CD4-positive, alpha-beta T cell treated with Interleukin-17A for 1 hour (primary cell): ENCODE measurements at regions not wholly inside any gene's neighbourhood (a gene's known extent, or its start where the extent isn't known, plus 50 kb on each side); places are given as distances from the start of the nearest gene placed in this dataset.
A peak's percentile ranks its signal among the peaks of the same experiment; 100 is the strongest.
"Not testable (repeated sequence)": the region's sequence is repeated elsewhere in the genome, so short reads cannot be mapped to it uniquely, and the experiment has no call there.

Experiments used
- DNase-seq: peaks from one replicate; pipeline ENCODE4 v3.0.0-alpha.2; 2020

DNA sequence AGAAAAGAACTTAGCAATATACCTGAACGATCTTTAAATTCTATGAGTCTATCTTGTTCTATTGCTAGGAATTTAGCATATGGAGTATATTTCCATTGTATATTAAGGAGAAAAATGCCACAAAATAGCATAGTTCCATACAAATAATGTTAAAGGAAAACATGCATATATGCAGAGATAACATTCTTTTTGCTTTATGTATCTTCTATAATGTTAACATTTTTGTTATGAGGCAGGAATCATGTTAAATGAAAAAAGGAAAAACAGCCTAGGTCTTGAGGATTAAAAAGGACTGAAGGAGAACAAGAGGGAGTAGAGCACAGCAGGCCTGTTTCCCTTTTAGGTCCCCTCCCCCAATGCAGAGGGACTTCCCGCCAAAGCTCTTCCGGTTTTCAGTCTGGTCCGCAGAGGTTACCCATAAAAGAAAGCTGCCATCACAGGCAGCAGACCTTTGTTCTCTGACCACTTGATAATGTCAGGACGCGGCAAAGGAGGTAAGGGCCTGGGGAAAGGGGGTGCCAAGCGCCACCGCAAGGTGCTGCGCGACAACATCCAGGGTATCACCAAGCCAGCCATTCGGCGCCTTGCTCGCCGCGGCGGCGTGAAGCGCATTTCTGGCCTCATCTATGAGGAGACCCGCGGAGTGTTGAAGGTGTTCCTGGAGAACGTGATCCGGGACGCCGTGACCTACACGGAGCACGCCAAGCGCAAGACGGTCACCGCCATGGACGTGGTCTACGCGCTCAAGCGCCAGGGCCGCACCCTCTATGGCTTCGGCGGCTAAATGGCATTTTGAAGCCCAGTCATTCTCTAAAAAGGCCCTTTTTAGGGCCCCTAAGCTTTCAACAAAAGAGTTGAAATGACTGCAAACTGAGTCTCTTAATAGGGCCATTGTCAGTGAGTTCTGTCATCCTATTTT lies 108.4 kb upstream of the PRSS16 start:
- peak; percentile 86 for DNase-seq

DNA sequence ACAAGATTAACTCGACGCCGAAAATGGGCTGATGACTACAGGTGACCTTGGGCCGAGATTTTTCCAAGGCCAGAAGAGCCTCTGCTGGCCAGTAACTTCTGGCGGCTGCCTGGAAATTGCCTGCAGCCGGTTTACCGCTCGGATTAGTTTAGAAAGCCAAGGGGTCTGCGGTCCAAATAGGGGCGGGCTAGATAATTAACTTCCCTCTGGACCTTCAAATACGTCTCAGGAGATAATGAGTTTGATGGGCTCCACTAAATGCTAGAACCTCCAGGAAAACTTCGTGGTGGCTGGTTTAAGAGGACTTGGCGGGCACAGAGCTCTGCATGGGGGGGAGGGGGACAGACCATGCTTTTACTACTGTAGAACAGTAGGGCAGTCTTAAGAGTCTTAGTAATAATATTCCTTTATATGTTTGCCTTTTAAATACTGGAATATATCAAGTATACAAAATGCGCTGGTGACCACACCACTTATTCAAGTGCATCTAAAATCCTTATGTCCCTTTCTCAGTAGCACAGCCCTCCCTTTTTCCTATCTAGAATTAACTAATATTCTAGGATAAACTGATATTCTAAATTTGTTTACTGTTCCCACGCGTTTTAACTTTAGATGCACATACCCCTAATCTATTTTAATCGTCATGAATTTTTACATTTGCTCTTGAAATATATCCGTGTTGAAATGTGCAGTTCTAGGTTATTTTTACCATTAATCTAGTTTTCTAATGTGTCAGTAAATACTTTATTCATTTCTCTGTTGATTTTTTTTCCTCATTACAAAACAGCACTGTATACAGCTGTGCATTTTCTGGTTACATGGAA lies 107.5 kb upstream of the PRSS16 start:
- no peak for DNase-seq

GRCh38 chr6:27140999-27141528 lies 106.4 kb upstream of the PRSS16 start:
- DNase-seq, result no peak

DNA sequence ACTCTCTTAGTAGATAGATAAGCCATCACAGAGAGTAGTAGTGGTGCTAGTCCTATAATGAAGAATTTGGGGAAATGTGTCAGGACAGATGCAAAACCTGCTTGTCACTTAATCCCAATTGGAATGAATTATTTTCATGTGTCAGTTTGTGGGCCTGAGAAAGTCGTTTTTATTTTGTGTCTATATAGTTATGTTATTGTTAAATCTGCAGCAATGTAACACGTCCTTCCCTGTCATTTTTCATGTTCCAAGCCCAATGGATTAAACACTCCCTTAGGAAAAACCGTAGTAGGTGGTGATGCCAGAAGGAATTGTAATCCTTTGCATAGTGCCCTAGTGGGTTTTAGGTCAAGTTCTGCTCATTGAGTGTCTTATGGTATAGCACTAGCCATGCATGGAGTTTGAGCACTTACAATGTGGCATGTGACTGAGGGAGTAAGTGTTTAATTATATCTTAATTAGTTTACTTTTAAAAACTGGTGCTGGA lies 105.9 kb upstream of the PRSS16 start:
- no peak for DNase-seq

GRCh38 chr6:27143020-27143388 lies 104.5 kb upstream of the PRSS16 start:
- not testable (repeated sequence) for DNase-seq

DNA sequence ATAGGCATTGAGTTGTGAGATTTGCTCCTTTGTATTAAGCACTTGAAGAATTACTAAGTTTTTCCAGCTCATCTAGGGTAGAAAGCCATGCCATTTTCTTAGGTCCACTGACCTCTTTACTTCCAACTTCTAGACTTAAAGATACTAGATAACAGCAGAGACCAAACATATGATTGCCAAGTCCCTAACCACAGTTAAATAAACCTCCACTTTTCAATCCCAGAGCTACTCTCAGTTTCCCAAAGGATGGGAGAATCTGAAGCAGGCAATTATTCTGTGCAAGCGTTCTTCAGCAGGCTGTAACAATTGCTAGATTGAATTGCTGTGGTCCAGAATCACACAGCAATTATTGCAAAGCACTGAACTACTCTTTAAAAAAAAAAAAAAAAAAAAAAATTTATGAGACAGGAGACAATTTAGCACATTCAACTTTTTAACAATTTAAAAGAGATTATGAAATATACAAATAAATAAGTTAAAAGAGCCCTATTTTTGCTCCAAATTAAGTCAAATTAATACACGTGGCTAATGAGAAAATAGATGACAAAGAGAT lies 104.0 kb upstream of the PRSS16 start:
- no peak for DNase-seq

DNA sequence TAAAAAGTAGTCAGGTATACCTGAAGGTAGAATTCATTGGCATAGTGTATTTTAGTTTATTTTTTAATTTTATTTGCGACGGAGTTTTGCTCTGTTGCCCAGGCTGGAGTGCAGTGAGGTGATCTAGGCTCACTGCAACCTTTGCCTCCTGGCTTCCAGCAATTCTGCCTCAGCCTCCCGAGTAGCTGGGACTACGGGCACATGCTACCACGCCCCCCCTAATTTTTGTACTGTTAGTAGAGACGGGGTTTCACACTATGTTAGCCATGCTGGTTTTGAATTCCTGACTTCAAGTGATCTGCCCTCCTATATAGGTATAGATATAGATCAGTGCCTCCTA lies 102.8 kb upstream of the PRSS16 start:
- DNase-seq, result no peak

DNA sequence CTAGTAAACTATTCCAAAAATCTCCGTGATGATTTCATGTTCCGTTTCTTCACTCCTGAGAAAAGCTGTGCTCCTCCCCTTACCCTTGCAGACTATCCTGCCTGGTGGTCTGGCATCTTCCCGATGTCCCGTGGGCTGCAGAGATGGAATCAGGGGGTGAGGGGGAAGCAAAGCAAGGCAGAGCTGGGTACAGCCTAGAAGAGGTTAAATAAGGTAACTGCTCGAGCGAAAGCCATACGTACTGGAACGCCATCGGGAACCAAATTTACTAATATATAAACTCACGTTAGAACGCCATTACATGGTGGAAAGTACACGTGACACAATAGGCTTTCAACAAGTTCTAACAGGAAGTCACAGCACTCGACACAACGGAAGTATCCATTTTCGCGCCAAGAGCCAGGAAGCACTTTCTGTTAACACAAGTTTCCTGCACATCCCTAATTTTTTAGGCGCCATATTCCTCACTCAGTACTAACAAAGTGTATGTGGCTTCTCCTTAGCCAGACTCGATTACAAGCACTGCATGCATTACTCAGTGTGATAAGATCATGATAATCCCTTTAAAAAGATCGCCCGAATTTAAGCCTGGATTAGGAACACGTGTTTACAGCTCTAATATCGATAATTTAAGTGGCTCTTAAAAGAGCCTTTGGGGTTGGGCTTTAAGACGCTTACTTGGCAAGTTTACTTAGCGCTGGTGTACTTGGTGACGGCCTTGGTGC lies 101.6 kb upstream of the PRSS16 start:
- DNase-seq, result peak; percentile 86

GRCh38 chr6:27146456-27146705 lies 101.1 kb upstream of the PRSS16 start:
- DNase-seq, result not testable (repeated sequence)

- peak; percentile 99 for DNase-seq
Measured at GRCh38 chr6:27146706-27147505, 100.6 kb upstream of the PRSS16 start.

- no peak for DNase-seq
Measured at GRCh38 chr6:27148404-27148795, 99.1 kb upstream of the PRSS16 start.

GRCh38 chr6:27149150-27149549 lies 98.4 kb upstream of the PRSS16 start:
- DNase-seq, result no peak

DNA sequence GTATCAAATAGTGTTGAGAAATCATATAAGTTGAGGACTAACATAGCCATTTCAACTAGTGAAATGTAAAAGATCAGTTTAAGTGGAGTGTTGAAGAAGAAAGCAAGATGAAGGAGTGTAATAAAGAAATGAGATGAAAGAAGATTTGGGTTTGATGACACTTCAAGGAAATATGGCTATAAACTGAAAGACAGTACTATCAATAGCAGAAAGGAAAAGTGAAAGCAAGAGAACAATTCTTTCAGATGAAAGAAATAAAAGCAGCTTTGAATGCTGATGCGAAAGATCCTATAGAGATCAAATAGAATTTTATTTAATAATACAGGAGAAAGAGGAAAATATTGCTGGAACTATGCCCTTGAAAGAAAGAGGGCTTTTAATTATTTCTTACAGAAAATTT lies 92.8 kb upstream of the PRSS16 start:
- peak; percentile 47 for DNase-seq

DNA sequence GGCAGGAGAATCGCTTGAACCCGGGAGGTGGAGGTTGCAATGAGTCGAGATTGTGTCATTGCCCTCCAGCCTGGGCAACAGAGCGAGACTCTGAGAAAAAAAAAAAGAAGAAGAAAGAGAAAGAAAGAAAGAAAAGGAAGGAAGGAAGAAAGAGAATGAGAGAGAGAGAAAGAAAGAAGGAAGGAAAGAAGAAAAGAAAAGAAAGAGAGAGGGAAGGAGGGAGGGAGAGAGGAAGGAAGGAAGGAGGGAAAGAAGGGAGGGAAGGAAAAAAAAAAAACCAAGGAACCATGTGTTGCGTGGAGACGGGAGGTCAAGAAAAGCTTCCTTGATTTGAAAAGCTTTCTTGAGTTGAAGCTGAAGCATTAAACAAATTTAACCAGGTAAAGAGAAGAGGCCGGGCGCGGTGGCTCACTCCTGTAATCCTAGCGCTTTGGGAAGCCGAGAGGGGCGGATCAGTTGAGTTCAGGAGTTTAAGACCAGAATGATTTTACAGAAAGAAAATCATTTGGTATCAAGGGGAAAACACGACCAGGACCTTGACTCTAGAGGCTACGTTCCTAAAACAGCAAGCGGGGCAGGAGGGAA lies 90.5 kb upstream of the PRSS16 start:
- no peak for DNase-seq

- DNase-seq, result peak; percentile 92
Measured at GRCh38 chr6:27157459-27158315, 89.8 kb upstream of the PRSS16 start.

GRCh38 chr6:27158316-27158643 lies 89.2 kb upstream of the PRSS16 start:
- DNase-seq, result no peak

- no peak for DNase-seq
Measured at GRCh38 chr6:27159725-27160124, 87.8 kb upstream of the PRSS16 start.

DNA sequence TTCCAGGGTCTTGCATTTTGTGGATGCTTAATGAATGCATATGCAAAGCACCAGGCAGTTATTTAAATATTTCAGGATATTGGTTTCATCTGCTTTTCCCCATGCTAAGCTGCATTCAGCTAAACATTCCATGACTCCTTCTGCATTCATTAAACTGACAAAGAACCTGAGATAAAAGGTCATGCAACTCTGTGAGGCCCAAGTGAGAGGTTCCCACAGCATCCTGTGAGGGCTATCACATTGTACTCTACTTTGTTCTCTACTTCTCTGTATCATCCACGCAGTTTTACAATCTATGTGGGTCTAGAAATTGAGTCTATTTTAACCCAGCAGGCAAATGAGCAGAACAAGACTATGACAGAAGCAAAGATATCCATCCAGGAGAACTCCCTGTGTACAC lies 86.4 kb upstream of the PRSS16 start:
- DNase-seq, result no peak

GRCh38 chr6:27161603-27161945 lies 85.9 kb upstream of the PRSS16 start:
- no peak for DNase-seq

DNA sequence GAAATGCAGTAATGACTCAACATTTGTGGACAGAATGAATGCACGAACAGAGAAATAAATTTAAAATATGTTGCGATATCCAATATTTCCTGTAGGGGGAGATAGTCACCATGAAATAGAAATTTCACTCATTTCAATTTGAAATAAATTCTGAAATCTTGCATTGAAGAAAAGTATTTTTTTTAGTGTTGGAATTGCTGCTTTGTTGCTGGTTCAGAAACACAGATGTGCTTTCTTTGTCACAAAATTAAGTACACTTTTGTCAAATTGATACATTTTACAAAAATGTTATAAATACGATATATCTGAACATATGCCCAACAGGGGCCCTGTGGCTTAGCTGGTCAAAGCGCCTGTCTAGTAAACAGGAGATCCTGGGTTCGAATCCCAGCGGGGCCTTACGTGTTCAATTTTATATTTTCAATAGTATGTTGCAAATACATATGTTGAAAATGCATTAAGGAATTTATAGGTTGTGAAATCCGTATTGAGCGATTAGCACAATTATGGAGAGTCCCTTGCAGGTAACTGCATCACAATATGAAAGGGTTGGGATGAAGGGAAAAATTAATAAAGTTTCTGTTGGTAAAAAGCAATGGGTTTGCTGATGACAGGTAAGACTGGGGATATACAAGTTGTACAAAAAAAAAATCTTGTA lies 85.4 kb upstream of the PRSS16 start:
- DNase-seq, result peak; percentile 75

GRCh38 chr6:27163834-27164233 lies 83.7 kb upstream of the PRSS16 start:
- no peak for DNase-seq
